CD4-positive, alpha-beta T cell (primary cell): ENCODE measurements at regions not wholly inside any gene's neighbourhood (a gene's known extent, or its start where the extent isn't known, plus 50 kb on each side); places are given as distances from the start of the nearest gene placed in this dataset.

Experiments used
- ATAC-seq: fragments of 200-7000 bp; cut with Tn5 transposase; one replicate; pipeline ENCODE4 v1.10.0; 2022; ENCODE audit warnings: mild to moderate bottlenecking; ENCODE audit not compliant: poor library complexity
- CTCF ChIA-PET: fragments of 350-600 bp; sonication (Branson Sonifier 250); formaldehyde crosslinking; loops from one replicate; lab custom pipeline; 2021; ENCODE audit warnings: antibody characterized with exemption, inconsistent platforms; lab: Charles Lee
- POLR2A ChIA-PET: fragments of 350-600 bp; sonication (Branson Sonifier 250); formaldehyde crosslinking; loops from one replicate; lab custom pipeline; 2021; ENCODE audit warnings: antibody characterized with exemption, inconsistent platforms; lab: Charles Lee
- DNase-seq, 14 experiments: peaks; one replicate each; pipeline ENCODE4 v3.0.0-alpha.2; 2013 to 2020; ENCODE audit warnings: mixed read lengths in 2 of 14
- H3K27ac ChIP-seq, 2 donors: one replicate each; pipeline versions ENCODE4 v1.5.1 to v1.7.0; 2013; ENCODE audit warnings: low read length in 2 of 2, low read depth in 1 of 2, mild to moderate bottlenecking in 1 of 2
- H3K27me3 ChIP-seq, 2 experiments: 1 replicate in 1 of 2; 2 replicates in 1 of 2; pipeline versions ENCODE4 v1.6.1 to v1.7.0; 2013; ENCODE audit warnings: low read length in 2 of 2, control low read depth in 1 of 2, mild to moderate bottlenecking in 1 of 2, moderate library complexity in 1 of 2; ENCODE audit not compliant: insufficient read depth in 2 of 2, control insufficient read depth in 1 of 2
- H3K36me3 ChIP-seq: one replicate; pipeline ENCODE4 v1.6.1; 2013; ENCODE audit warnings: low read length, control low read depth; ENCODE audit not compliant: insufficient read depth
- H3K4me1 ChIP-seq: one replicate; pipeline ENCODE4 v1.6.1; 2013; ENCODE audit warnings: low read length, control low read depth; ENCODE audit not compliant: insufficient read depth
- H3K4me3 ChIP-seq: one replicate; pipeline ENCODE4 v1.5.1; 2013; ENCODE audit warnings: mild to moderate bottlenecking, low read length, moderate library complexity
- H3K9me3 ChIP-seq, 2 experiments: 1 replicate in 1 of 2; 2 replicates in 1 of 2; pipeline versions ENCODE4 v1.6.1 to v1.7.0; 2013; ENCODE audit warnings: low read length in 2 of 2, mild to moderate bottlenecking in 2 of 2, control low read depth in 1 of 2, moderate library complexity in 1 of 2; ENCODE audit not compliant: control insufficient read depth in 1 of 2, insufficient read depth in 1 of 2
- H3K27ac Mint-ChIP-seq: one replicate; pipeline ENCODE4 v1.8.0; 2020; ENCODE audit warnings: mixed read lengths
- H3K27me3 Mint-ChIP-seq: one replicate; pipeline ENCODE4 v1.8.0; 2021; ENCODE audit warnings: mixed read lengths
- H3K36me3 Mint-ChIP-seq: one replicate; pipeline ENCODE4 v1.8.0; 2021; ENCODE audit warnings: low read depth, mixed read lengths
- H3K4me1 Mint-ChIP-seq: one replicate; pipeline ENCODE4 v1.8.0; 2021; ENCODE audit warnings: low read depth, mixed read lengths
- H3K4me3 Mint-ChIP-seq: one replicate; pipeline ENCODE4 v1.8.0; 2020; ENCODE audit warnings: mild to moderate bottlenecking, mixed read lengths
- H3K9me3 Mint-ChIP-seq: one replicate; pipeline ENCODE4 v1.8.0; 2020; ENCODE audit warnings: mixed read lengths
- CTCF ChIP-seq: fragments of 200-600 bp; IDR thresholded peaks from one replicate; pipeline ENCODE4 v1.8.0; 2022; ENCODE audit warnings: antibody characterized with exemption, mild to moderate bottlenecking
- intact Hi-C, 2 experiments: fragments of 100-400 bp; cut with DNase I in 1 of 2; cut with micrococcal nuclease in 1 of 2; formaldehyde crosslinking; loops; one replicate each; pipeline versions ENCODE4 v1.15.1 to v1.9.0; 2023 to 2025; cut with DNase I, micrococcal nuclease

DNA sequence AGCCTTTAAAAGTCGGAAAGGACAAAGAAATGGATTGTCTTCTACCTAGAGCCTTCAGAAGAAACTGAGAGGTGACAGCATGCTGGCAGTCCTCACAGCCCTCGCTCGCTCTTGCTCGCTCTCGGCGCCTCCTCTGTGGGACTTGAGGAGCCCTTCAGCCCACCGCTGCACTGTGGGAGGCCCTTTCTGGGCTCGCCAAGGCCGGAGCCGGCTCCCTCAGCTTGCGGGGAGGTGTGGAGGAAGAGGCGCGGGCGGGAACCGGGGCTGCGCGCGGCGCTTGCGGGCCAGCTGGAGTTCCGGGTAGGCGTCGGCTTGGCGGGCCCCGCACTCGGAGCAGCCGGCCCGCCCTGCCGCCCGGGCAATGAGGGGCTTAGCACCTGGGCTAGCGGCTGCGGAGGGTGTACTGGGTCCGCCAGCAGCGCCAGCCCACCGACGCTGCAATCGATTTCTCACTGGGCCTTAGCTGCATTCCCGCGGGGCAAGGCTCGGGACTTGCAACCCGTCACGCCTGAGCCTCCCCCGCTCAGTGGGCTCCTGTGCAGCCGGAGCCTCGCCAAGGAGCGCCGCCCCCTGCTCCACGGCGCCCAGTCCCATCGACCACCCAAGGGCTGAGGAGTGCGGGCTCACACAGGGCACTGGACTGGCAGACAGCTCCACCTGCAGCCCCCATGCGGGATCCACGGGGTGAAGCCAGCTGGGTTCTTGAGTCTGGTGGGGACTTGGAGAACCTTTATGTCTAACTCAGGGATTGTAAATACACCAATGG, 953.8 kb upstream of the GBE1 start:
- Mint-ChIP-seq H3K27ac (no peak overlapping the region), H3K4me3 (no peak overlapping the region), H3K27me3 (no peaks in the 10 kb centered on the region), H3K9me3 (peaks cover 8% of the 10 kb centered on the region), H3K36me3 (no peaks in the 10 kb centered on the region), H3K4me1 (no peaks in the 10 kb centered on the region)
- Histone ChIP-seq H3K4me3 (no peak overlapping the region), H3K27ac (no peak overlapping the region), H3K36me3 (no peaks in the 10 kb centered on the region), H3K9me3 (peaks cover 0 to 21% of the 10 kb centered on the region in 2 experiments), H3K27me3 (no peaks in the 10 kb centered on the region), H3K4me1 (no peaks in the 10 kb centered on the region)
- ChIA-PET POLR2A (no interaction called here), CTCF (interaction anchor here (1.4 kb wide), 1 partner anchor 29 kb away, joined by 3 read pairs; no protein-coding TSS in a partner anchor)
- DNase-seq (peak in 1 of 14 experiments; percentile 7), ATAC-seq (no peak)
- intact Hi-C loops = no loop called here
- TF ChIP-seq CTCF = no peak

DNA sequence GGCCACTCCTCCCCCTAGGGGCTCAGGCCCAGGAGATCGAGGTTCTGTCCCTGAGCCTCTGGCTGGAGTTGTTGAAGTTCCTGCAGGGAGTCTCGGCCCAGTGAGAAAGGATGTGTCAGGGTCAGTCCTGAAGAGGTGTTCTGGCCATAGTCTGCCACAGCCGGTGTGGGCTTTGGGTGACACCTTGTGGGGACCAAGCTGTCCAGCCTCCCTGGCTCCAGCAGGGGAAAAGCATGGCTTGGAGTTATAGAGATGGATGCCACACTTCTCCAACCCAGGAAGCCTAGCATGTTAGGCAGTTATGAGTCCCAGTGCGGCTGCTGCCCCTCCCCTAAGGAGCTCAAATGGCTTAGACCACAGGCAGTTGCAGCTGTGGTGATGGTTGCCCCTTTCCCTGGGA, 945.6 kb upstream of the GBE1 start:
- no peak overlapping the region for H3K4me3 ChIP-seq
- TF ChIP-seq CTCF = no peak
- Mint-ChIP-seq H3K4me3 (no peak overlapping the region), H3K27me3 (no peaks in the 10 kb centered on the region), H3K36me3 (no peaks in the 10 kb centered on the region), H3K9me3 (peaks cover 11% of the 10 kb centered on the region), H3K27ac (no peak overlapping the region), H3K4me1 (no peaks in the 10 kb centered on the region)
- no peak for DNase-seq
- H3K4me1 ChIP-seq = no peaks in the 10 kb centered on the region
- H3K9me3 ChIP-seq = peaks cover 0 to 16% of the 10 kb centered on the region in 2 experiments
- no peak overlapping the region for H3K27ac ChIP-seq
- POLR2A ChIA-PET = no interaction called here
- intact Hi-C loops = no loop called here
- CTCF ChIA-PET = no interaction called here
- no peaks in the 10 kb centered on the region for H3K27me3 ChIP-seq
- H3K36me3 ChIP-seq = no peaks in the 10 kb centered on the region
- ATAC-seq = no peak

DNA sequence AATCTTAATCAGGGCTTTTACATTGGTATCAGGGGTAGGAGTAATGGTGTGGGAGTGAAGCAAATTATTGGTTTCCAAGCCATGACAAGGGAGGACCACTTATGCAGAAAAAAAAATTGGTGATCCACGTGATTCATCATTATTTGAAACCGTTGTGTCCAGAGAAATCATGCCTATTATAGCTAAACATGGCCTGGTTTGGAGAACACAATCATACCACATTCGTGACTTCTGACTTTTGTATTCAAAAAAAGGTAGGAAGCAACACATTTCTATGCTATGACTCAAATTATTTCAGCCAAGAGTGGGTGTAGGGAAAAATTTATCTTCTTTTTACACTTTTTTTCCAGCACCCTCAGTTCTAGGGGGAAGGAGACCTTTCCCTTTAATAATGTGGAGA, 924.3 kb upstream of the GBE1 start:
- no peak for ATAC-seq
- no peak overlapping the region for H3K27ac Mint-ChIP-seq
- Histone ChIP-seq H3K4me1 (no peaks in the 10 kb centered on the region), H3K36me3 (no peaks in the 10 kb centered on the region), H3K27me3 (no peaks in the 10 kb centered on the region), H3K4me3 (no peak overlapping the region), H3K27ac (no peak overlapping the region), H3K9me3 (no peaks in the 10 kb centered on the region)
- CTCF ChIA-PET = no interaction called here
- H3K36me3 Mint-ChIP-seq = no peaks in the 10 kb centered on the region
- peaks cover 8% of the 10 kb centered on the region for H3K9me3 Mint-ChIP-seq
- intact Hi-C loops = no loop called here
- no peaks in the 10 kb centered on the region for H3K27me3 Mint-ChIP-seq
- no peak overlapping the region for H3K4me3 Mint-ChIP-seq
- TF ChIP-seq CTCF = no peak
- no peak for DNase-seq
- H3K4me1 Mint-ChIP-seq = no peaks in the 10 kb centered on the region
- POLR2A ChIA-PET = no interaction called here
